Stimulated activated CD4-positive, alpha-beta T cell treated with anti-CD3 and anti-CD28 coated beads, TNF-alpha, amount 100 ng/mL, for 48 hours (primary cell): ENCODE measurements at regions not wholly inside any gene's neighbourhood (a gene's known extent, or its start where the extent isn't known, plus 50 kb on each side); places are given as distances from the start of the nearest gene placed in this dataset.
"Not testable (repeated sequence)": the region's sequence is repeated elsewhere in the genome, so short reads cannot be mapped to it uniquely, and the experiment has no call there.

ENCODE experiments used
- DNase-seq, 3 donors: peaks; one replicate each; pipeline ENCODE4 v3.0.0-alpha.2; 2020; ENCODE audit warnings: low read depth in 3 of 3

- DNase-seq = peak; percentile 78 to 87 (median 81)
Measured at GRCh38 chr6:28838634-28839442, 84.9 kb downstream of the TRIM27 start.

- no peak for DNase-seq
Measured at GRCh38 chr6:28839443-28840120, 84.2 kb downstream of the TRIM27 start.

GRCh38 chr6:28841290-28841689, 82.5 kb downstream of the TRIM27 start:
- DNase-seq = no peak

- DNase-seq = not testable (repeated sequence)
Measured at GRCh38 chr6:28848756-28849155, 75.0 kb downstream of the TRIM27 start.
